ENCODE measurements at regions not wholly inside any gene's neighbourhood (a gene's known extent, or its start where the extent isn't known, plus 50 kb on each side); places are given as distances from the start of the nearest gene placed in this dataset.
"Not testable (repeated sequence)": the region's sequence is repeated elsewhere in the genome, so short reads cannot be mapped to it uniquely, and the experiment has no call there.

GRCh38 chr4:138798404-138798803 lies 217.2 kb upstream of the NOCT start:
- Histone ChIP-seq H3K4me1 (no peaks in the 10 kb centered on the region), H3K4me3 (no peak overlapping the region), H3K36me3 (no peaks in the 10 kb centered on the region), H3K9me3 (replicated peaks) (no peaks in the 10 kb centered on the region), H3K27me3 (no peaks in the 10 kb centered on the region), H3K27ac (no peak overlapping the region)
- no peak for DNase-seq

GRCh38 chr4:138797646-138798045 lies 217.9 kb upstream of the NOCT start:
- Histone ChIP-seq H3K36me3 (no peaks in the 10 kb centered on the region), H3K27me3 (no peaks in the 10 kb centered on the region), H3K4me1 (no peaks in the 10 kb centered on the region), H3K9me3 (replicated peaks) (no peaks in the 10 kb centered on the region), H3K27ac (no peak overlapping the region), H3K4me3 (no peak overlapping the region)
- no peak for DNase-seq

GRCh38 chr4:138796761-138797160 lies 218.8 kb upstream of the NOCT start:
- no peaks in the 10 kb centered on the region for H3K9me3 ChIP-seq (replicated peaks)
- H3K4me3 ChIP-seq: no peak overlapping the region
- H3K27ac ChIP-seq: no peak overlapping the region
- H3K4me1 ChIP-seq: no peaks in the 10 kb centered on the region
- no peak for DNase-seq
- no peaks in the 10 kb centered on the region for H3K36me3 ChIP-seq
- no peaks in the 10 kb centered on the region for H3K27me3 ChIP-seq

- Histone ChIP-seq H3K27me3 (no peaks in the 10 kb centered on the region), H3K9me3 (replicated peaks) (no peaks in the 10 kb centered on the region), H3K27ac (no peak overlapping the region), H3K4me3 (no peak overlapping the region), H3K36me3 (no peaks in the 10 kb centered on the region), H3K4me1 (no peaks in the 10 kb centered on the region)
- DNase-seq: no peak
Measured at GRCh38 chr4:138790706-138791340, 224.8 kb upstream of the NOCT start.

- no peak overlapping the region for H3K27ac ChIP-seq
- no peaks in the 10 kb centered on the region for H3K9me3 ChIP-seq (replicated peaks)
- H3K36me3 ChIP-seq: no peaks in the 10 kb centered on the region
- H3K4me3 ChIP-seq: no peak overlapping the region
- no peak for DNase-seq
- H3K27me3 ChIP-seq: no peaks in the 10 kb centered on the region
- no peaks in the 10 kb centered on the region for H3K4me1 ChIP-seq
Measured at GRCh38 chr4:138789796-138790195, 225.8 kb upstream of the NOCT start.

GRCh38 chr4:138788857-138789256 lies 226.7 kb upstream of the NOCT start:
- H3K36me3 ChIP-seq: no peaks in the 10 kb centered on the region
- H3K4me3 ChIP-seq: no peak overlapping the region
- DNase-seq: no peak
- H3K4me1 ChIP-seq: no peaks in the 10 kb centered on the region
- H3K27me3 ChIP-seq: no peaks in the 10 kb centered on the region
- no peak overlapping the region for H3K27ac ChIP-seq
- no peaks in the 10 kb centered on the region for H3K9me3 ChIP-seq (replicated peaks)

- Histone ChIP-seq H3K4me1 (no peaks in the 10 kb centered on the region), H3K9me3 (replicated peaks) (no peaks in the 10 kb centered on the region), H3K36me3 (no peaks in the 10 kb centered on the region), H3K27me3 (no peaks in the 10 kb centered on the region), H3K4me3 (no peak overlapping the region), H3K27ac (no peak overlapping the region)
- DNase-seq: no peak
Measured at GRCh38 chr4:138788267-138788790, 227.3 kb upstream of the NOCT start.

GRCh38 chr4:138779761-138780160 lies 235.8 kb upstream of the NOCT start:
- peaks cover 15% of the 10 kb centered on the region for H3K4me1 ChIP-seq
- not testable (repeated sequence) for H3K9me3 ChIP-seq (replicated peaks); H3K27ac ChIP-seq; DNase-seq; H3K4me3 ChIP-seq; H3K36me3 ChIP-seq; H3K27me3 ChIP-seq

- Histone ChIP-seq H3K27me3 (no peaks in the 10 kb centered on the region), H3K4me3 (peak overlapping the region; percentile 36), H3K36me3 (no peaks in the 10 kb centered on the region), H3K9me3 (replicated peaks) (no peaks in the 10 kb centered on the region), H3K27ac (peak overlapping the region; percentile 71), H3K4me1 (peaks cover 20% of the 10 kb centered on the region)
- peak; percentile 5 to 51 for DNase-seq
Measured at GRCh38 chr4:138775890-138776289, 239.7 kb upstream of the NOCT start.

GRCh38 chr4:138775489-138775888 lies 240.1 kb upstream of the NOCT start:
- H3K4me1 ChIP-seq: peaks cover 20% of the 10 kb centered on the region
- H3K27me3 ChIP-seq: no peaks in the 10 kb centered on the region
- peak overlapping the region; percentile 71 for H3K27ac ChIP-seq
- no peaks in the 10 kb centered on the region for H3K36me3 ChIP-seq
- DNase-seq: peak; percentile 27 to 67
- no peaks in the 10 kb centered on the region for H3K9me3 ChIP-seq (replicated peaks)
- peak overlapping the region; percentile 36 for H3K4me3 ChIP-seq

GRCh38 chr4:138774940-138775339 lies 240.6 kb upstream of the NOCT start:
- Histone ChIP-seq H3K4me3 (no peak overlapping the region), H3K36me3 (no peaks in the 10 kb centered on the region), H3K4me1 (peaks cover 20% of the 10 kb centered on the region), H3K9me3 (replicated peaks) (no peaks in the 10 kb centered on the region), H3K27me3 (no peaks in the 10 kb centered on the region), H3K27ac (peak overlapping the region; percentile 71)
- DNase-seq: peak; percentile 10 to 42

GRCh38 chr4:138774125-138774524 lies 241.5 kb upstream of the NOCT start:
- not testable (repeated sequence) for H3K9me3 ChIP-seq (replicated peaks); H3K36me3 ChIP-seq; H3K27ac ChIP-seq; DNase-seq; H3K27me3 ChIP-seq; H3K4me3 ChIP-seq
- H3K4me1 ChIP-seq: peaks cover 20% of the 10 kb centered on the region

- Histone ChIP-seq H3K27ac (no peak overlapping the region), H3K36me3 (no peaks in the 10 kb centered on the region), H3K27me3 (no peaks in the 10 kb centered on the region), H3K4me1 (peaks cover 20% of the 10 kb centered on the region), H3K9me3 (replicated peaks) (no peaks in the 10 kb centered on the region), H3K4me3 (no peak overlapping the region)
- no peak for DNase-seq
Measured at GRCh38 chr4:138773321-138773720, 242.3 kb upstream of the NOCT start.

GRCh38 chr4:138772366-138772765 lies 243.2 kb upstream of the NOCT start:
- H3K4me1 ChIP-seq: peaks cover 20% of the 10 kb centered on the region
- no peak overlapping the region for H3K4me3 ChIP-seq
- H3K27me3 ChIP-seq: no peaks in the 10 kb centered on the region
- H3K9me3 ChIP-seq (replicated peaks): no peaks in the 10 kb centered on the region
- no peaks in the 10 kb centered on the region for H3K36me3 ChIP-seq
- no peak for DNase-seq
- no peak overlapping the region for H3K27ac ChIP-seq

GRCh38 chr4:138770818-138771217 lies 244.8 kb upstream of the NOCT start:
- Histone ChIP-seq H3K36me3 (no peaks in the 10 kb centered on the region), H3K4me3 (no peak overlapping the region), H3K9me3 (replicated peaks) (no peaks in the 10 kb centered on the region), H3K27ac (no peak overlapping the region), H3K27me3 (no peaks in the 10 kb centered on the region), H3K4me1 (peaks cover 11% of the 10 kb centered on the region)
- no peak for DNase-seq

- Histone ChIP-seq H3K27ac (no peak overlapping the region), H3K27me3 (no peaks in the 10 kb centered on the region), H3K4me1 (no peaks in the 10 kb centered on the region), H3K36me3 (no peaks in the 10 kb centered on the region), H3K9me3 (replicated peaks) (no peaks in the 10 kb centered on the region), H3K4me3 (no peak overlapping the region)
- no peak for DNase-seq
Measured at GRCh38 chr4:138766332-138766731, 249.2 kb upstream of the NOCT start.

Data from SJCRH30 (cell line).